GM12873 (cell line): ENCODE measurements at regions not wholly inside any gene's neighbourhood (a gene's known extent, or its start where the extent isn't known, plus 50 kb on each side); places are given as distances from the start of the nearest gene placed in this dataset.

Source experiments
- CTCF ChIP-seq: IDR thresholded peaks from 2 replicates; pipeline ENCODE4 v1.5.1; 2012; ENCODE audit warnings: low read depth, mild to moderate bottlenecking, moderate library complexity, low read length, control low read depth; ENCODE audit not compliant: insufficient read depth; ENCODE audit errors: missing control alignments

GRCh38 chr7:81218480-81219106 is 299.7 kb upstream of the SEMA3C start:
- TF ChIP-seq CTCF, result no peak

- TF ChIP-seq CTCF, result no peak
These were observed 294.5 kb upstream of the SEMA3C start for GRCh38 chr7:81213394-81213793.

GRCh38 chr7:81211934-81212320 is 293.1 kb upstream of the SEMA3C start:
- no peak for TF ChIP-seq CTCF

- no peak for TF ChIP-seq CTCF
These were observed 292.5 kb upstream of the SEMA3C start for GRCh38 chr7:81211204-81211933.

- no peak for TF ChIP-seq CTCF
These were observed 291.6 kb upstream of the SEMA3C start for GRCh38 chr7:81210137-81211064.

- TF ChIP-seq CTCF, result no peak
These were observed 290.2 kb upstream of the SEMA3C start for GRCh38 chr7:81209059-81209458.

- no peak for TF ChIP-seq CTCF
These were observed 288.9 kb upstream of the SEMA3C start for GRCh38 chr7:81207801-81208200.
